ENCODE measurements at regions not wholly inside any gene's neighbourhood (a gene's known extent, or its start where the extent isn't known, plus 50 kb on each side); places are given as distances from the start of the nearest gene placed in this dataset.

DNA sequence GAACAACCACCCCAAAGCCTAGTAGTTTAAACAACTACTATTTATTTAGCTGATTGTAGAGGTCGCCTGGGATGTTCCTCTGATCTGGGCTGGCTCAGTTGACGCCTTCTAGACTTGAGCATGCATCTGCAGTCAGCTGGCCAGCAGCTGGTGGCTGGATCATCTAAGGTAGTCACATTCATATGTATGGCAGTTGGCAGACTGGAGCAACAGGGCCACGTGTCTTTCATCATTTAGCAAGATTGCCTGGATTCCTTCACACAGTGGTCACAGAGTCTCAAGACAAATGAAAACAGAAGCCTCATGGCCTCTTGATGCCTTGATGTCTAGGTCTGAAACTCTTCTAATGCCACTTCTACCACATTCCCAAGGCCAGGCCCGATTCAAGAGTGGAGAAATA is 220.6 kb upstream of the S100G start:
- TF ChIP-seq, protein P1, sequence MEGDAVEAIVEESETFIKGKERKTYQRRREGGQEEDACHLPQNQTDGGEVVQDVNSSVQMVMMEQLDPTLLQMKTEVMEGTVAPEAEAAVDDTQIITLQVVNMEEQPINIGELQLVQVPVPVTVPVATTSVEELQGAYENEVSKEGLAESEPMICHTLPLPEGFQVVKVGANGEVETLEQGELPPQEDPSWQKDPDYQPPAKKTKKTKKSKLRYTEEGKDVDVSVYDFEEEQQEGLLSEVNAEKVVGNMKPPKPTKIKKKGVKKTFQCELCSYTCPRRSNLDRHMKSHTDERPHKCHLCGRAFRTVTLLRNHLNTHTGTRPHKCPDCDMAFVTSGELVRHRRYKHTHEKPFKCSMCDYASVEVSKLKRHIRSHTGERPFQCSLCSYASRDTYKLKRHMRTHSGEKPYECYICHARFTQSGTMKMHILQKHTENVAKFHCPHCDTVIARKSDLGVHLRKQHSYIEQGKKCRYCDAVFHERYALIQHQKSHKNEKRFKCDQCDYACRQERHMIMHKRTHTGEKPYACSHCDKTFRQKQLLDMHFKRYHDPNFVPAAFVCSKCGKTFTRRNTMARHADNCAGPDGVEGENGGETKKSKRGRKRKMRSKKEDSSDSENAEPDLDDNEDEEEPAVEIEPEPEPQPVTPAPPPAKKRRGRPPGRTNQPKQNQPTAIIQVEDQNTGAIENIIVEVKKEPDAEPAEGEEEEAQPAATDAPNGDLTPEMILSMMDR (conservative IDR thresholded peaks at IDR 0.05), result no peak
- TF ChIP-seq ZFX (IDR thresholded peaks at IDR 0.05), result no peak
